HCT116 (cell line): ENCODE measurements at regions not wholly inside any gene's neighbourhood (a gene's known extent, or its start where the extent isn't known, plus 50 kb on each side); places are given as distances from the start of the nearest gene placed in this dataset.

ENCODE experiments used
- ATAC-seq: fragments of 200-7000 bp; cut with Tn5 transposase; 2 replicates; pipeline ENCODE4 v1.9.1; 2020; ENCODE audit warnings: mild to moderate bottlenecking, moderate library complexity
- BruUV-seq: library from RNA; stranded (reverse); fragments of 400-500 nt; replicated peaks from 2 replicates; lab custom pipeline; 2021; lab: Mats Ljungman, UMichigan
- CTCF ChIA-PET: fragments of 300-600 bp; sonication (Branson Sonifier 250); formaldehyde crosslinking; loops from one replicate; lab custom pipeline; 2021; ENCODE audit warnings: antibody characterized with exemption; lab: Charles Lee
- POLR2A ChIA-PET: fragments of 300-600, 350-600 bp; sonication (Branson Sonifier 250); formaldehyde crosslinking; loops from one replicate; lab custom pipeline; 2021; ENCODE audit warnings: antibody characterized with exemption; lab: Charles Lee
- RAD21 ChIA-PET, 2 experiments: fragments of 300-600 bp; sonication (Branson Sonifier 250); formaldehyde crosslinking; loops; one replicate each; lab custom pipeline; 2023; ENCODE audit warnings: low total read pairs in 2 of 2; ENCODE audit not compliant: uncharacterized antibody in 2 of 2, unreplicated experiment in 2 of 2, low non-redundant PET in 1 of 2; lab: Charles Lee
- DNase-seq: peaks from one replicate; pipeline ENCODE4 v3.0.0-alpha.2; 2010; ENCODE audit warnings: low read depth, low spot score
- H2AFZ ChIP-seq: fragments of 200-600 bp; shearing (Covaris generic), sonication (generic); 2 replicates; pipeline ENCODE4 v1.6.1; 2017; ENCODE audit warnings: low read depth, mixed run types, mixed read lengths, antibody characterized with exemption, low read length; ENCODE audit not compliant: poor library complexity, severe bottlenecking
- H3K27ac ChIP-seq: 2 replicates; pipeline ENCODE4 v1.5.1; 2012; ENCODE audit warnings: low read depth, low read length
- H3K27me3 ChIP-seq: fragments of 200-600 bp; sonication (generic); 2 replicates; pipeline ENCODE4 v1.6.1; 2016; ENCODE audit warnings: mixed run types, low read length, mixed read lengths; ENCODE audit not compliant: insufficient read depth
- H3K36me3 ChIP-seq, 2 experiments: fragments of 200-500 bp in 1 of 2; fragments of 200-600 bp in 1 of 2; sonication (Bioruptor generic) in 1 of 2; sonication (generic) in 1 of 2; 2 replicates each; pipeline versions ENCODE4 v1.5.1 to v1.6.1; 2014 to 2016; ENCODE audit warnings: low read length in 2 of 2, inconsistent platforms in 1 of 2, mixed read lengths in 1 of 2, mixed run types in 1 of 2; ENCODE audit not compliant: insufficient read depth in 2 of 2, control insufficient read depth in 1 of 2
- H3K4me1 ChIP-seq, 2 experiments: fragments of 200-600 bp in 1 of 2; sonication (generic) in 1 of 2; 2 replicates each; pipeline versions ENCODE4 v1.5.1 to v1.6.1; 2012 to 2017; ENCODE audit warnings: low read length in 2 of 2, inconsistent platforms in 1 of 2, mild to moderate bottlenecking in 1 of 2, mixed read lengths in 1 of 2, mixed run types in 1 of 2, moderate library complexity in 1 of 2; ENCODE audit not compliant: insufficient read depth in 2 of 2, control insufficient read depth in 1 of 2
- H3K4me2 ChIP-seq: fragments of 200-600 bp; sonication (generic); 2 replicates; pipeline ENCODE4 v1.6.1; 2017; ENCODE audit warnings: mixed run types, low read length, mixed read lengths
- H3K4me3 ChIP-seq, 2 experiments: fragments of 200-600 bp in 1 of 2; sonication (generic) in 1 of 2; replicated peaks in 1 of 2; 2 replicates each; pipeline ENCODE4 v1.5.1; 2011 to 2016; ENCODE audit warnings: low read length in 2 of 2, control low read depth in 1 of 2, low read depth in 1 of 2, mild to moderate bottlenecking in 1 of 2, mixed read lengths in 1 of 2, mixed run types in 1 of 2
- H3K79me2 ChIP-seq: fragments of 200-600 bp; sonication (generic); 2 replicates; pipeline ENCODE4 v1.6.1; 2017; ENCODE audit warnings: mild to moderate bottlenecking, mixed run types, low read length, moderate library complexity, mixed read lengths; ENCODE audit not compliant: insufficient read depth
- H3K9ac ChIP-seq: fragments of 200-600 bp; sonication (generic); 2 replicates; pipeline ENCODE4 v1.6.1; 2016; ENCODE audit warnings: low read length, mixed read lengths
- H3K9me2 ChIP-seq: fragments of 200-600 bp; sonication (generic), shearing (Covaris generic); 2 replicates; pipeline ENCODE4 v1.6.1; 2017; ENCODE audit warnings: mixed run types, mild to moderate bottlenecking, moderate library complexity; ENCODE audit not compliant: insufficient read depth
- H3K9me3 ChIP-seq, 2 experiments: fragments of 200-500 bp in 1 of 2; fragments of 200-600 bp in 1 of 2; sonication (Bioruptor generic) in 1 of 2; sonication (generic) in 1 of 2; 2 replicates each; pipeline ENCODE4 v1.6.1; 2014 to 2017; ENCODE audit warnings: low read length in 2 of 2, mixed read lengths in 2 of 2, inconsistent platforms in 1 of 2, low read depth in 1 of 2, mild to moderate bottlenecking in 1 of 2, mixed run types in 1 of 2, moderate library complexity in 1 of 2; ENCODE audit not compliant: control insufficient read depth in 1 of 2, insufficient read depth in 1 of 2
- H4K20me1 ChIP-seq: fragments of 200-600 bp; sonication (generic), shearing (Covaris generic); 2 replicates; pipeline ENCODE4 v1.6.1; 2017; ENCODE audit warnings: mixed run types, mild to moderate bottlenecking, moderate library complexity; ENCODE audit not compliant: insufficient read depth
- CBX3 ChIP-seq: IDR thresholded peaks from 2 replicates; pipeline ENCODE4 v1.6.1; 2012; ENCODE audit warnings: low read depth
- CEBPB ChIP-seq: IDR thresholded peaks from 2 replicates; pipeline ENCODE4 v1.6.1; 2012; ENCODE audit warnings: low read depth
- EGR1 ChIP-seq: IDR thresholded peaks from 2 replicates; pipeline ENCODE4 v1.6.1; 2012; ENCODE audit warnings: low read depth
- ELF1 ChIP-seq: IDR thresholded peaks from 2 replicates; pipeline ENCODE4 v1.6.1; 2012; ENCODE audit warnings: low read depth, borderline replicate concordance
- EZH2 ChIP-seq: fragments of 200-600 bp; sonication (generic); IDR thresholded peaks from 2 replicates; pipeline ENCODE4 v1.6.1; 2017; ENCODE audit warnings: antibody characterized with exemption, mixed run types
- EZH2phosphoT487 ChIP-seq: fragments of 200-600 bp; IDR thresholded peaks from 2 replicates; pipeline ENCODE4 v1.6.1; 2018; ENCODE audit warnings: antibody characterized with exemption, borderline replicate concordance
- FOSL1 ChIP-seq: IDR thresholded peaks from 2 replicates; pipeline ENCODE4 v1.6.1; 2012; ENCODE audit warnings: low read depth
- JUND ChIP-seq: IDR thresholded peaks from 2 replicates; pipeline ENCODE4 v1.6.1; 2012
- POLR2A ChIP-seq: IDR thresholded peaks from 2 replicates; pipeline ENCODE4 v1.7.0; 2011; ENCODE audit warnings: borderline replicate concordance; ENCODE audit not compliant: insufficient read depth, insufficient read length; ENCODE audit errors: extremely low read depth
- POLR2AphosphoS5 ChIP-seq: IDR thresholded peaks from 2 replicates; pipeline ENCODE4 v1.6.1; 2011; ENCODE audit warnings: mild to moderate bottlenecking, low read depth, low read length, moderate library complexity
- RAD21 ChIP-seq: IDR thresholded peaks from 2 replicates; pipeline ENCODE4 v1.6.1; 2012; ENCODE audit warnings: low read depth, mild to moderate bottlenecking
- SIN3A ChIP-seq: IDR thresholded peaks from 2 replicates; pipeline ENCODE4 v1.6.1; 2012; ENCODE audit warnings: low read depth
- TCF7L2 ChIP-seq: IDR thresholded peaks from 2 replicates; pipeline ENCODE4 v1.7.0; 2011; ENCODE audit warnings: borderline replicate concordance, inconsistent platforms; ENCODE audit not compliant: insufficient read depth, insufficient read length; ENCODE audit errors: extremely low read depth
- ZFX ChIP-seq: fragments of 450-650 bp; IDR thresholded peaks from 2 replicates; pipeline ENCODE4 v1.6.1; 2017
- ZNF274 ChIP-seq: fragments of 200-500 bp; sonication (Bioruptor generic); IDR thresholded peaks from 2 replicates; pipeline ENCODE4 v1.6.1; 2014; ENCODE audit warnings: mild to moderate bottlenecking, low read depth, low read length, inconsistent platforms
- intact Hi-C: fragments of 100-400 bp; cut with micrococcal nuclease; formaldehyde crosslinking; loops from 2 replicates; pipeline ENCODE4 v1.10.0; 2022
- TF ChIP-seq, protein P1 (sequence below): IDR thresholded peaks from 2 replicates; pipeline ENCODE4 v1.6.1; 2012
- TF ChIP-seq, protein P2 (sequence below): IDR thresholded peaks from 2 replicates; pipeline ENCODE4 v1.6.1; 2012; ENCODE audit warnings: low read depth
- TF ChIP-seq, protein P3 (sequence below): IDR thresholded peaks from 2 replicates; pipeline ENCODE4 v1.6.1; 2011; ENCODE audit warnings: mild to moderate bottlenecking, low read length, moderate library complexity; ENCODE audit not compliant: insufficient replicate concordance; ENCODE audit errors: extremely low read depth
- TF ChIP-seq, protein P4 (sequence below): IDR thresholded peaks from 2 replicates; pipeline ENCODE4 v1.6.1; 2012
- TF ChIP-seq, protein P5 (sequence below), 3 experiments: fragments of 200-600 bp in 1 of 3; sonication (generic) in 1 of 3; IDR thresholded peaks in 2 of 3; conservative IDR thresholded peaks in 1 of 3; 2 replicates each; pipeline ENCODE4 v1.5.1; 2012 to 2017; ENCODE audit warnings: low read depth in 2 of 3, low read length in 2 of 3, antibody characterized with exemption in 1 of 3, borderline replicate concordance in 1 of 3, control low read depth in 1 of 3, mild to moderate bottlenecking in 1 of 3, mixed read lengths in 1 of 3, mixed run types in 1 of 3, moderate library complexity in 1 of 3; ENCODE audit not compliant: insufficient read depth in 1 of 3

DNA sequence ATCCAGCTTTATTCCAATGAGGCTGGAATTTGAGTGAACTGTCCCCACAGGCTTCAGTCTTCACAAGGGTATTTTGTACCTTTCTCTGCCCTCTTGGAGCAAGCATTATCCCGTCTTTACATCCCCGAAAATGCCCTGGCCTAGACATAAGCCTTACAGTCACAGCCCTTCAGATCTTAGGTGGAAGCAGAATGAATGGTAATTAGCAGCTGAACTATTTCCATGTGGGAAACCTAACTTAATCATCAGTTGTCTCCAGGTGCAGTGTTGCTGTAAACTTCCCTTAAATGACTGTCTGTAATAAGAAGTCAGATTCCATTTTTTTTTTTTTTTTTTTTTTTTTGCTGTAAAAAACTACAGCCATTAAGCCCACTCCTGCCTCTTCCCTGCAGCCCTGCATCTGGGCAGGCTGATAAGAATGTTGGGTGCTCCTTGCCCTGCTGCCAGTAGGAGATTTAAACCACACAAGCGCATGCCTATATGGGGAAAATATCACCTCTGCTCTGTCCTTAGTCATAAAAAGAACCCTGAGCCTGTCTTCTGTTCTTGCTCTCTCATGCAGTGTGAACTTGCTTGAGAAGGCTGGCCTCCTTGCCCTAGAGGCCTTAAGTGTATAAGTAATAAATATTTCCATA, 426.8 kb upstream of the SLITRK5 start:
- Histone ChIP-seq H4K20me1 (no peaks in the 10 kb centered on the region), H3K9me2 (no peaks in the 10 kb centered on the region), H3K9me3 (peaks cover 0 to 3% of the 10 kb centered on the region in 2 experiments; a peak in 1 of 4 replicates), H3K4me3 (no peak overlapping the region), H3K4me1 (no peaks in the 10 kb centered on the region), H3K4me2 (no peak overlapping the region), H2AFZ (no peak overlapping the region), H3K79me2 (no peaks in the 10 kb centered on the region), H3K9ac (no peak overlapping the region), H3K36me3 (no peaks in the 10 kb centered on the region), H3K27me3 (no peaks in the 10 kb centered on the region), H3K27ac (no peak overlapping the region)
- TF ChIP-seq, protein P1, sequence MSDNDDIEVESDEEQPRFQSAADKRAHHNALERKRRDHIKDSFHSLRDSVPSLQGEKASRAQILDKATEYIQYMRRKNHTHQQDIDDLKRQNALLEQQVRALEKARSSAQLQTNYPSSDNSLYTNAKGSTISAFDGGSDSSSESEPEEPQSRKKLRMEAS, result no peak
- TF ChIP-seq POLR2A (no peak), RAD21 (no peak), FOSL1 (no peak), SIN3A (no peak), TCF7L2 (no peak), EZH2phosphoT487 (no peak), POLR2AphosphoS5 (no peak), EZH2 (no peak), CBX3 (no peak), EGR1 (no peak), CEBPB (no peak), ELF1 (no peak), ZNF274 (no peak), JUND (no peak), ZFX (no peak)
- TF ChIP-seq, protein P2, sequence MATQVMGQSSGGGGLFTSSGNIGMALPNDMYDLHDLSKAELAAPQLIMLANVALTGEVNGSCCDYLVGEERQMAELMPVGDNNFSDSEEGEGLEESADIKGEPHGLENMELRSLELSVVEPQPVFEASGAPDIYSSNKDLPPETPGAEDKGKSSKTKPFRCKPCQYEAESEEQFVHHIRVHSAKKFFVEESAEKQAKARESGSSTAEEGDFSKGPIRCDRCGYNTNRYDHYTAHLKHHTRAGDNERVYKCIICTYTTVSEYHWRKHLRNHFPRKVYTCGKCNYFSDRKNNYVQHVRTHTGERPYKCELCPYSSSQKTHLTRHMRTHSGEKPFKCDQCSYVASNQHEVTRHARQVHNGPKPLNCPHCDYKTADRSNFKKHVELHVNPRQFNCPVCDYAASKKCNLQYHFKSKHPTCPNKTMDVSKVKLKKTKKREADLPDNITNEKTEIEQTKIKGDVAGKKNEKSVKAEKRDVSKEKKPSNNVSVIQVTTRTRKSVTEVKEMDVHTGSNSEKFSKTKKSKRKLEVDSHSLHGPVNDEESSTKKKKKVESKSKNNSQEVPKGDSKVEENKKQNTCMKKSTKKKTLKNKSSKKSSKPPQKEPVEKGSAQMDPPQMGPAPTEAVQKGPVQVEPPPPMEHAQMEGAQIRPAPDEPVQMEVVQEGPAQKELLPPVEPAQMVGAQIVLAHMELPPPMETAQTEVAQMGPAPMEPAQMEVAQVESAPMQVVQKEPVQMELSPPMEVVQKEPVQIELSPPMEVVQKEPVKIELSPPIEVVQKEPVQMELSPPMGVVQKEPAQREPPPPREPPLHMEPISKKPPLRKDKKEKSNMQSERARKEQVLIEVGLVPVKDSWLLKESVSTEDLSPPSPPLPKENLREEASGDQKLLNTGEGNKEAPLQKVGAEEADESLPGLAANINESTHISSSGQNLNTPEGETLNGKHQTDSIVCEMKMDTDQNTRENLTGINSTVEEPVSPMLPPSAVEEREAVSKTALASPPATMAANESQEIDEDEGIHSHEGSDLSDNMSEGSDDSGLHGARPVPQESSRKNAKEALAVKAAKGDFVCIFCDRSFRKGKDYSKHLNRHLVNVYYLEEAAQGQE, result no peak
- TF ChIP-seq, protein P3, sequence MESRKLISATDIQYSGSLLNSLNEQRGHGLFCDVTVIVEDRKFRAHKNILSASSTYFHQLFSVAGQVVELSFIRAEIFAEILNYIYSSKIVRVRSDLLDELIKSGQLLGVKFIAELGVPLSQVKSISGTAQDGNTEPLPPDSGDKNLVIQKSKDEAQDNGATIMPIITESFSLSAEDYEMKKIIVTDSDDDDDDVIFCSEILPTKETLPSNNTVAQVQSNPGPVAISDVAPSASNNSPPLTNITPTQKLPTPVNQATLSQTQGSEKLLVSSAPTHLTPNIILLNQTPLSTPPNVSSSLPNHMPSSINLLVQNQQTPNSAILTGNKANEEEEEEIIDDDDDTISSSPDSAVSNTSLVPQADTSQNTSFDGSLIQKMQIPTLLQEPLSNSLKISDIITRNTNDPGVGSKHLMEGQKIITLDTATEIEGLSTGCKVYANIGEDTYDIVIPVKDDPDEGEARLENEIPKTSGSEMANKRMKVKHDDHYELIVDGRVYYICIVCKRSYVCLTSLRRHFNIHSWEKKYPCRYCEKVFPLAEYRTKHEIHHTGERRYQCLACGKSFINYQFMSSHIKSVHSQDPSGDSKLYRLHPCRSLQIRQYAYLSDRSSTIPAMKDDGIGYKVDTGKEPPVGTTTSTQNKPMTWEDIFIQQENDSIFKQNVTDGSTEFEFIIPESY, result no peak
- TF ChIP-seq, protein P4, sequence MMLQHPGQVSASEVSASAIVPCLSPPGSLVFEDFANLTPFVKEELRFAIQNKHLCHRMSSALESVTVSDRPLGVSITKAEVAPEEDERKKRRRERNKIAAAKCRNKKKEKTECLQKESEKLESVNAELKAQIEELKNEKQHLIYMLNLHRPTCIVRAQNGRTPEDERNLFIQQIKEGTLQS, result no peak
- TF ChIP-seq, protein P5, sequence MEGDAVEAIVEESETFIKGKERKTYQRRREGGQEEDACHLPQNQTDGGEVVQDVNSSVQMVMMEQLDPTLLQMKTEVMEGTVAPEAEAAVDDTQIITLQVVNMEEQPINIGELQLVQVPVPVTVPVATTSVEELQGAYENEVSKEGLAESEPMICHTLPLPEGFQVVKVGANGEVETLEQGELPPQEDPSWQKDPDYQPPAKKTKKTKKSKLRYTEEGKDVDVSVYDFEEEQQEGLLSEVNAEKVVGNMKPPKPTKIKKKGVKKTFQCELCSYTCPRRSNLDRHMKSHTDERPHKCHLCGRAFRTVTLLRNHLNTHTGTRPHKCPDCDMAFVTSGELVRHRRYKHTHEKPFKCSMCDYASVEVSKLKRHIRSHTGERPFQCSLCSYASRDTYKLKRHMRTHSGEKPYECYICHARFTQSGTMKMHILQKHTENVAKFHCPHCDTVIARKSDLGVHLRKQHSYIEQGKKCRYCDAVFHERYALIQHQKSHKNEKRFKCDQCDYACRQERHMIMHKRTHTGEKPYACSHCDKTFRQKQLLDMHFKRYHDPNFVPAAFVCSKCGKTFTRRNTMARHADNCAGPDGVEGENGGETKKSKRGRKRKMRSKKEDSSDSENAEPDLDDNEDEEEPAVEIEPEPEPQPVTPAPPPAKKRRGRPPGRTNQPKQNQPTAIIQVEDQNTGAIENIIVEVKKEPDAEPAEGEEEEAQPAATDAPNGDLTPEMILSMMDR (IDR thresholded peaks at IDR 0.05 in 2 of 3, conservative IDR thresholded peaks at IDR 0.05 in 1 of 3; ENCODE audit: borderline replicate concordance in 1 of 3, insufficient read depth in 1 of 3, low read depth in 2 of 3, low read length in 2 of 3), result no peak
- BruUV-seq, result no TSS peak
- POLR2A ChIA-PET, result no interaction called here
- intact Hi-C loops, result no loop called here
- DNase-seq (no peak), ATAC-seq (no peak)
- RAD21 ChIA-PET, result no interaction called here
- CTCF ChIA-PET, result no interaction called here
